H9 (cell line): ENCODE measurements at regions not wholly inside any gene's neighbourhood (a gene's known extent, or its start where the extent isn't known, plus 50 kb on each side); places are given as distances from the start of the nearest gene placed in this dataset.

Experiments used
- DNase-seq: peaks from one replicate; pipeline ENCODE4 v3.0.0-alpha.2; 2017
- H2AFZ ChIP-seq: one replicate; pipeline ENCODE4 v1.6.1; 2013; ENCODE audit warnings: mild to moderate bottlenecking, low read length, control low read depth, moderate library complexity
- H2AK5ac ChIP-seq: 2 replicates; pipeline ENCODE4 v1.6.1; 2013; ENCODE audit warnings: low read length, control low read depth, mixed read lengths; ENCODE audit not compliant: insufficient read length
- H2BK120ac ChIP-seq: one replicate; pipeline ENCODE4 v1.6.1; 2013; ENCODE audit warnings: low read depth, mild to moderate bottlenecking, low read length, control low read depth, inconsistent platforms; ENCODE audit not compliant: poor library complexity, severe bottlenecking
- H2BK12ac ChIP-seq: 2 replicates; pipeline ENCODE4 v1.6.1; 2013; ENCODE audit warnings: low read length, control low read depth, mixed read lengths, low read depth; ENCODE audit not compliant: insufficient read length
- H2BK15ac ChIP-seq: 2 replicates; pipeline ENCODE4 v1.6.1; 2013; ENCODE audit warnings: low read depth, low read length, control low read depth
- H2BK20ac ChIP-seq: one replicate; pipeline ENCODE4 v1.6.1; 2013; ENCODE audit warnings: low read depth, mild to moderate bottlenecking, low read length, control low read depth, inconsistent platforms; ENCODE audit not compliant: poor library complexity, severe bottlenecking
- H2BK5ac ChIP-seq: 2 replicates; pipeline ENCODE4 v1.6.1; 2013; ENCODE audit warnings: low read length, control low read depth, mixed read lengths; ENCODE audit not compliant: insufficient read length
- H3K14ac ChIP-seq: 2 replicates; pipeline ENCODE4 v1.6.1; 2013; ENCODE audit warnings: low read length, control low read depth; ENCODE audit not compliant: insufficient read depth
- H3K18ac ChIP-seq: 2 replicates; pipeline ENCODE4 v1.6.1; 2013; ENCODE audit warnings: low read depth, mild to moderate bottlenecking, mixed read lengths, low read length, control low read depth; ENCODE audit not compliant: insufficient read length
- H3K23ac ChIP-seq: 2 replicates; pipeline ENCODE4 v1.6.1; 2013; ENCODE audit warnings: low read length, control low read depth, mixed read lengths, low read depth; ENCODE audit not compliant: insufficient read length
- H3K23me2 ChIP-seq: 2 replicates; pipeline ENCODE4 v1.6.1; 2013; ENCODE audit warnings: low read depth, mild to moderate bottlenecking, mixed read lengths, low read length, control low read depth; ENCODE audit not compliant: insufficient read length, poor library complexity, severe bottlenecking
- H3K27ac ChIP-seq: 2 replicates; pipeline ENCODE4 v1.5.1; 2013; ENCODE audit warnings: low read length, control low read depth, mixed read lengths, low read depth; ENCODE audit not compliant: insufficient read length
- H3K27me3 ChIP-seq: 2 replicates; pipeline ENCODE4 v1.6.1; 2013; ENCODE audit warnings: low read length, control low read depth, inconsistent platforms; ENCODE audit not compliant: insufficient read depth
- H3K4ac ChIP-seq: 2 replicates; pipeline ENCODE4 v1.6.1; 2013; ENCODE audit warnings: low read depth, mild to moderate bottlenecking, control low read depth, inconsistent platforms, low read length, moderate library complexity
- H3K4me1 ChIP-seq: 2 replicates; pipeline ENCODE4 v1.6.1; 2013; ENCODE audit warnings: low read length, control low read depth, inconsistent platforms; ENCODE audit not compliant: insufficient read depth
- H3K4me2 ChIP-seq: 2 replicates; pipeline ENCODE4 v1.6.1; 2013; ENCODE audit warnings: low read length, control low read depth, mixed read lengths; ENCODE audit not compliant: insufficient read length, insufficient read depth
- H3K56ac ChIP-seq: 2 replicates; pipeline ENCODE4 v1.6.1; 2013; ENCODE audit warnings: low read depth, mild to moderate bottlenecking, mixed read lengths, low read length, control low read depth; ENCODE audit not compliant: insufficient read length
- H3K79me1 ChIP-seq: 2 replicates; pipeline ENCODE4 v1.6.1; 2013; ENCODE audit warnings: low read depth, mild to moderate bottlenecking, moderate library complexity, low read length, control low read depth, inconsistent platforms; ENCODE audit not compliant: insufficient read depth, poor library complexity, severe bottlenecking
- H3K79me2 ChIP-seq: 2 replicates; pipeline ENCODE4 v1.6.1; 2013; ENCODE audit warnings: low read length, control low read depth, inconsistent platforms; ENCODE audit not compliant: insufficient read depth
- H3K9ac ChIP-seq: 2 replicates; pipeline ENCODE4 v1.6.1; 2013; ENCODE audit warnings: low read length, control low read depth, mixed read lengths; ENCODE audit not compliant: insufficient read length; ENCODE audit errors: extremely low read depth
- H3K9me3 ChIP-seq: one replicate; pipeline ENCODE4 v1.6.1; 2013; ENCODE audit warnings: low read depth, low read length, inconsistent platforms; ENCODE audit not compliant: control insufficient read depth
- H3T11ph ChIP-seq: one replicate; pipeline ENCODE4 v1.6.1; 2013; ENCODE audit warnings: mild to moderate bottlenecking, low read length, control low read depth, inconsistent platforms
- H4K20me1 ChIP-seq: one replicate; pipeline ENCODE4 v1.6.1; 2013; ENCODE audit not compliant: control insufficient read depth, insufficient read length, insufficient read depth
- H4K5ac ChIP-seq: 2 replicates; pipeline ENCODE4 v1.6.1; 2013; ENCODE audit warnings: low read depth, mild to moderate bottlenecking, mixed read lengths, low read length, control low read depth; ENCODE audit not compliant: insufficient read length
- H4K8ac ChIP-seq: replicated peaks from 2 replicates; pipeline ENCODE4 v1.6.1; 2013; ENCODE audit warnings: low read length, control low read depth, mixed read lengths, low read depth; ENCODE audit not compliant: insufficient read length
- H4K91ac ChIP-seq: 2 replicates; pipeline ENCODE4 v1.6.1; 2013; ENCODE audit warnings: low read depth, mild to moderate bottlenecking, moderate library complexity, mixed read lengths, low read length, control low read depth; ENCODE audit not compliant: insufficient read length
- H3K27ac Mint-ChIP-seq, 3 experiments: 2 replicates in 2 of 3; 3 replicates in 1 of 3; pipeline ENCODE4 v1.8.0; 2020 to 2021; ENCODE audit warnings: mixed read lengths in 3 of 3, mild to moderate bottlenecking in 1 of 3, moderate library complexity in 1 of 3
- H3K27me3 Mint-ChIP-seq: 2 replicates; pipeline ENCODE4 v1.8.0; 2021; ENCODE audit warnings: low read depth, mild to moderate bottlenecking, moderate library complexity, mixed read lengths
- H3K36me3 Mint-ChIP-seq, 3 experiments: 2 replicates in 2 of 3; 3 replicates in 1 of 3; pipeline ENCODE4 v1.8.0; 2020 to 2021; ENCODE audit warnings: low read depth in 3 of 3, mixed read lengths in 3 of 3; ENCODE audit not compliant: insufficient read depth in 1 of 3
- H3K4me1 Mint-ChIP-seq, 2 experiments: 2 replicates each; pipeline ENCODE4 v1.8.0; 2020; ENCODE audit warnings: mixed read lengths in 2 of 2
- H3K4me3 Mint-ChIP-seq, 2 experiments: 2 replicates in 1 of 2; 3 replicates in 1 of 2; pipeline ENCODE4 v1.8.0; 2020 to 2021; ENCODE audit warnings: mild to moderate bottlenecking in 2 of 2, mixed read lengths in 2 of 2, moderate library complexity in 1 of 2
- H3K9me3 Mint-ChIP-seq, 2 experiments: 2 replicates in 1 of 2; 3 replicates in 1 of 2; pipeline ENCODE4 v1.8.0; 2020; ENCODE audit warnings: mild to moderate bottlenecking in 2 of 2, mixed read lengths in 2 of 2, moderate library complexity in 1 of 2
- CTCF ChIP-seq: fragments of 200-600 bp; sonication (generic); conservative IDR thresholded peaks from 3 replicates; pipeline ENCODE4 v1.8.0; 2021; ENCODE audit warnings: antibody characterized with exemption, mild to moderate bottlenecking
- WGBS: extraction: QIAGEN DNeasy Blood & Tissue Kit; methylation state at CpG from one replicate; pipeline ENCODE4 v1.1.7; 2013; ENCODE audit warnings: missing lambda C conversion rate, low lambda C conversion rate, mixed read lengths; ENCODE audit not compliant: insufficient read length; ENCODE audit errors: extremely low coverage; 5-methylcytosine and 5-hydroxymethylcytosine counted together

GRCh38 chr9:2319421-2319820, 302.2 kb upstream of the VLDLR start:
- Histone ChIP-seq H3K23ac (no peak overlapping the region), H2BK12ac (no peak overlapping the region), H2BK120ac (no peak overlapping the region), H4K8ac (no peak overlapping the region), H3K56ac (no peak overlapping the region), H3K18ac (no peak overlapping the region), H3K27ac (no peak overlapping the region), H3K4ac (no peak overlapping the region), H3K79me2 (no peaks in the 10 kb centered on the region), H2BK5ac (no peak overlapping the region), H2AFZ (no peak overlapping the region), H3K27me3 (no peaks in the 10 kb centered on the region), H3K14ac (no peak overlapping the region), H2BK15ac (no peak overlapping the region), H3T11ph (no peak overlapping the region), H2AK5ac (no peak overlapping the region), H3K23me2 (no peaks in the 10 kb centered on the region), H3K9me3 (peaks cover 4% of the 10 kb centered on the region), H2BK20ac (no peak overlapping the region), H3K4me2 (no peak overlapping the region), H4K20me1 (no peaks in the 10 kb centered on the region), H4K5ac (no peak overlapping the region), H3K4me1 (no peaks in the 10 kb centered on the region), H4K91ac (no peak overlapping the region), H3K79me1 (no peaks in the 10 kb centered on the region), H3K9ac (no peak overlapping the region)
- H3K36me3 Mint-ChIP-seq, result peaks cover 13 to 35% (median 16%) of the 10 kb centered on the region in 3 experiments
- WGBS, result no CpG with 5 or more reads among the region's 1 CpG
- DNase-seq, result no peak
- H3K9me3 Mint-ChIP-seq, result peaks cover 23 to 33% of the 10 kb centered on the region in 2 experiments
- no peak overlapping the region for H3K4me3 Mint-ChIP-seq
- H3K27ac Mint-ChIP-seq, result no peak overlapping the region
- H3K27me3 Mint-ChIP-seq, result peaks cover 3% of the 10 kb centered on the region
- H3K4me1 Mint-ChIP-seq, result no peaks in the 10 kb centered on the region
- TF ChIP-seq CTCF, result no peak
